HG02885 (cell line): ENCODE measurements at regions not wholly inside any gene's neighbourhood (a gene's known extent, or its start where the extent isn't known, plus 50 kb on each side); places are given as distances from the start of the nearest gene placed in this dataset.
"Not testable (repeated sequence)": the region's sequence is repeated elsewhere in the genome, so short reads cannot be mapped to it uniquely, and the experiment has no call there.

Source experiments
- ATAC-seq: cut with Tn5 transposase; IDR thresholded peaks from one replicate; pipeline ENCODE4 v1.9.1; 2021; ENCODE audit warnings: mild to moderate bottlenecking; ENCODE audit not compliant: unreplicated experiment, poor library complexity

- no peak for ATAC-seq
These were observed 173.3 kb downstream of the FASLG start for GRCh38 chr1:172832006-172832725.

- ATAC-seq = no peak
These were observed 175.1 kb downstream of the FASLG start for GRCh38 chr1:172833954-172834353.

- no peak for ATAC-seq
These were observed 175.7 kb downstream of the FASLG start for GRCh38 chr1:172834609-172835008.

- no peak for ATAC-seq
These were observed 176.9 kb downstream of the FASLG start for GRCh38 chr1:172835834-172836233.

- ATAC-seq = no peak
These were observed 179.1 kb downstream of the FASLG start for GRCh38 chr1:172837816-172838679.

- no peak for ATAC-seq
These were observed 179.9 kb downstream of the FASLG start for GRCh38 chr1:172838680-172839313.

GRCh38 chr1:172839639-172840038 is 180.7 kb downstream of the FASLG start:
- ATAC-seq = not testable (repeated sequence)

GRCh38 chr1:172843444-172843843 is 184.5 kb downstream of the FASLG start:
- ATAC-seq = no peak

GRCh38 chr1:172845371-172845770 is 186.5 kb downstream of the FASLG start:
- peak; percentile 70 for ATAC-seq

GRCh38 chr1:172845865-172846264 is 187.0 kb downstream of the FASLG start:
- ATAC-seq = no peak

- ATAC-seq = not testable (repeated sequence)
These were observed 188.9 kb downstream of the FASLG start for GRCh38 chr1:172847814-172848213.

GRCh38 chr1:172849653-172850052 is 190.8 kb downstream of the FASLG start:
- no peak for ATAC-seq

GRCh38 chr1:172851077-172851476 is 192.2 kb downstream of the FASLG start:
- no peak for ATAC-seq

- ATAC-seq = no peak
These were observed 193.0 kb downstream of the FASLG start for GRCh38 chr1:172851856-172852255.

- ATAC-seq = not testable (repeated sequence)
These were observed 194.8 kb downstream of the TNFSF18 start for GRCh38 chr1:172855983-172856382.

GRCh38 chr1:172863031-172863430 is 187.7 kb downstream of the TNFSF18 start:
- no peak for ATAC-seq

- ATAC-seq = no peak
These were observed 183.4 kb downstream of the TNFSF18 start for GRCh38 chr1:172867216-172867818.

- peak; percentile 43 for ATAC-seq
These were observed 179.7 kb downstream of the TNFSF18 start for GRCh38 chr1:172870901-172871606.

GRCh38 chr1:172874950-172875349 is 175.8 kb downstream of the TNFSF18 start:
- peak; percentile 40 for ATAC-seq

GRCh38 chr1:172875892-172876291 is 174.8 kb downstream of the TNFSF18 start:
- ATAC-seq = no peak
